ENCODE measurements at regions not wholly inside any gene's neighbourhood (a gene's known extent, or its start where the extent isn't known, plus 50 kb on each side); places are given as distances from the start of the nearest gene placed in this dataset.
"Not testable (repeated sequence)": the region's sequence is repeated elsewhere in the genome, so short reads cannot be mapped to it uniquely, and the experiment has no call there.

GRCh38 chr5:74400067-74400466 lies 240.5 kb downstream of the ENC1 start:
- DNase-seq = no peak

- DNase-seq = no peak
Measured at GRCh38 chr5:74396913-74397622, 243.5 kb downstream of the ENC1 start.

- DNase-seq = no peak
Measured at GRCh38 chr5:74394916-74395880, 245.3 kb downstream of the ENC1 start.

- no peak for DNase-seq
Measured at GRCh38 chr5:74394528-74394915, 246.0 kb downstream of the ENC1 start.

- no peak for DNase-seq
Measured at GRCh38 chr5:74393943-74394342, 246.6 kb downstream of the ENC1 start.

GRCh38 chr5:74392711-74393351 lies 247.7 kb downstream of the ENC1 start:
- no peak for DNase-seq

- no peak for DNase-seq
Measured at GRCh38 chr5:74391410-74391809, 249.1 kb downstream of the ENC1 start.

- DNase-seq = no peak
Measured at GRCh38 chr5:74390822-74391221, 249.7 kb downstream of the ENC1 start.

- DNase-seq = no peak
Measured at GRCh38 chr5:74390306-74390637, 250.3 kb downstream of the ENC1 start.

GRCh38 chr5:74389531-74390305 lies 250.8 kb downstream of the ENC1 start:
- no peak for DNase-seq

GRCh38 chr5:74388411-74388810 lies 252.1 kb downstream of the ENC1 start:
- not testable (repeated sequence) for DNase-seq

- DNase-seq = no peak
Measured at GRCh38 chr5:74386571-74387334, 253.8 kb downstream of the ENC1 start.

GRCh38 chr5:74384851-74385250 lies 255.7 kb downstream of the ENC1 start:
- DNase-seq = no peak

GRCh38 chr5:74382987-74383593 lies 257.4 kb downstream of the ENC1 start:
- DNase-seq = no peak

- no peak for DNase-seq
Measured at GRCh38 chr5:74382123-74382855, 258.2 kb downstream of the ENC1 start.

- no peak for DNase-seq
Measured at GRCh38 chr5:74380193-74380592, 260.3 kb downstream of the ENC1 start.

- DNase-seq = no peak
Measured at GRCh38 chr5:74378464-74378863, 262.1 kb downstream of the ENC1 start.

- no peak for DNase-seq
Measured at GRCh38 chr5:74376187-74376586, 264.3 kb downstream of the ENC1 start.

- DNase-seq = no peak
Measured at GRCh38 chr5:74375271-74375670, 265.3 kb downstream of the ENC1 start.

- no peak for DNase-seq
Measured at GRCh38 chr5:74374656-74375055, 265.9 kb downstream of the ENC1 start.

- DNase-seq = no peak
Measured at GRCh38 chr5:74373076-74373475, 267.5 kb downstream of the ENC1 start.
